ENCODE measurements at regions not wholly inside any gene's neighbourhood (a gene's known extent, or its start where the extent isn't known, plus 50 kb on each side); places are given as distances from the start of the nearest gene placed in this dataset.

DNA sequence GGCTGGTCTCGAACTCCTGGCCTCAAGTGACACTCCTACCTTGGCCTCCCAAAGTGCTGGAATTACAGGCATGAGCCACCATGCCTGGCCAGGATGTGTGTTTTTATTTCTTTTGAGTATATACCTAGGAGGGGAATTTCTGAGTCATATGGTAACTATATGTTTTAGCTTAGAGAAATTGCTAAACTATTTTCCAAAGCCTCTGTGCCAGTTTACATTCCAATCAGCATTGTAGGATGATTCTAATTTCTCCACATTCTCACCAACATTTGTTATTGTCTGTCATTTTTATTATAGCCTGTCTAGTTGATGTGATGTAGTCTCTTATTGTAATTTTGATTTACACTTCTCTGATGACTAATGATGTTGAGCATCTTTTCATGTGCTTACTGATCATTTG lies 1576.0 kb downstream of the RPA4 start:
- POLR2A ChIA-PET (ENCODE audit: partially characterized antibody): no interaction called here
- H2AFZ ChIP-seq (ENCODE audit: low read length): no peak overlapping the region
- H3K27me3 ChIP-seq (replicated peaks in 1 of 4; ENCODE audit: control insufficient read depth in 3 of 4, extremely low read depth in 1 of 4, insufficient read depth in 3 of 4, low read length in 3 of 4): no peaks in the 10 kb centered on the region
- H3K79me1 ChIP-seq (ENCODE audit: low read depth, low read length): no peaks in the 10 kb centered on the region
- H2BK15ac ChIP-seq (ENCODE audit: low read length): no peak overlapping the region
- WGBS, 2 experiments (ENCODE audit: extremely low coverage in 1 of 2, insufficient coverage in 1 of 2, insufficient read length in 1 of 2, insufficient replicate concordance in 2 of 2, low coverage in 1 of 2, low lambda C conversion rate in 2 of 2, missing lambda C conversion rate in 1 of 2): 100% methylated on average over 1 of the region's 1 CpG; no CpG with 5 or more reads in 1 of the 2 experiments
- H3K79me2 ChIP-seq (ENCODE audit: control insufficient read depth in 1 of 2, insufficient read depth in 2 of 2, low read length in 2 of 2): no peaks in the 10 kb centered on the region
- no peak overlapping the region for H3K56ac ChIP-seq (replicated peaks; ENCODE audit: insufficient read length, low read depth, low read length)
- no peaks in the 10 kb centered on the region for H3K4me1 ChIP-seq (replicated peaks in 1 of 4; ENCODE audit: control insufficient read depth in 3 of 4, insufficient read depth in 4 of 4, low read length in 3 of 4)
- H3K4me2 ChIP-seq (ENCODE audit: insufficient read depth in 1 of 2, low read depth in 2 of 2, low read length in 2 of 2): no peak overlapping the region
- H3K18ac ChIP-seq (ENCODE audit: extremely low read depth, low read length): no peak overlapping the region
- H3K4ac ChIP-seq (replicated peaks; ENCODE audit: insufficient read length, low read depth, low read length): no peak overlapping the region
- H2BK120ac ChIP-seq (replicated peaks; ENCODE audit: low read depth, low read length): no peak overlapping the region
- H3K23ac ChIP-seq (ENCODE audit: insufficient read length): no peak overlapping the region
- H3K36me3 ChIP-seq (ENCODE audit: control insufficient read depth in 2 of 4, insufficient read depth in 4 of 4, low read length in 3 of 4): no peaks in the 10 kb centered on the region
- H3K27ac ChIP-seq (ENCODE audit: low read depth, low read length): no peak overlapping the region
- H2BK12ac ChIP-seq (ENCODE audit: low read depth, low read length): no peak overlapping the region
- H3K9me3 ChIP-seq (ENCODE audit: insufficient read depth in 2 of 2, low read depth in 1 of 2, low read length in 1 of 2): no peaks in the 10 kb centered on the region
- no peaks in the 10 kb centered on the region for H3K23me2 ChIP-seq (ENCODE audit: low read depth, low read length)
- no peak overlapping the region for H3K14ac ChIP-seq (ENCODE audit: insufficient read length)
- no peak overlapping the region for H2BK5ac ChIP-seq (ENCODE audit: low read depth, low read length)
- H4K5ac ChIP-seq (ENCODE audit: insufficient read length, low read depth, low read length): no peak overlapping the region
- H2BK20ac ChIP-seq (ENCODE audit: low read length): no peak overlapping the region
- no peak overlapping the region for H3K4me3 ChIP-seq (ENCODE audit: extremely low read depth in 1 of 4, insufficient read depth in 2 of 4, low read depth in 3 of 4, low read length in 4 of 4)
- no peak overlapping the region for H4K8ac ChIP-seq (ENCODE audit: extremely low read depth, insufficient read depth, low read length)
- no peak overlapping the region for H3K9ac ChIP-seq (replicated peaks in 1 of 4; ENCODE audit: extremely low read depth in 1 of 4, low read depth in 3 of 4, low read length in 3 of 4)
- no peak overlapping the region for H2AK5ac ChIP-seq (ENCODE audit: low read depth, low read length)
- CTCF ChIA-PET (ENCODE audit: partially characterized antibody): no interaction called here
- FAIRE-seq (no peak), DNase-seq (ENCODE audit: low read depth in 1 of 2, low spot score in 2 of 2) (no peak)
- no peaks in the 10 kb centered on the region for H4K20me1 ChIP-seq (replicated peaks in 1 of 2; ENCODE audit: control insufficient read depth in 1 of 2, insufficient read depth in 2 of 2, low read length in 2 of 2)
- no peak overlapping the region for H4K91ac ChIP-seq (replicated peaks; ENCODE audit: insufficient read length, low read length)
- no peak for TF ChIP-seq KDM1A (IDR thresholded peaks at IDR 0.05; ENCODE audit: borderline replicate concordance, low read length)
- no peak for TF ChIP-seq EP300 (IDR thresholded peaks at IDR 0.05; ENCODE audit: borderline replicate concordance in 1 of 2, low read depth in 2 of 2, low read length in 2 of 2)
- TF ChIP-seq SUZ12 (IDR thresholded peaks at IDR 0.05; ENCODE audit: low read length): no peak
